ENCODE measurements at regions not wholly inside any gene's neighbourhood (a gene's known extent, or its start where the extent isn't known, plus 50 kb on each side); places are given as distances from the start of the nearest gene placed in this dataset.

DNA sequence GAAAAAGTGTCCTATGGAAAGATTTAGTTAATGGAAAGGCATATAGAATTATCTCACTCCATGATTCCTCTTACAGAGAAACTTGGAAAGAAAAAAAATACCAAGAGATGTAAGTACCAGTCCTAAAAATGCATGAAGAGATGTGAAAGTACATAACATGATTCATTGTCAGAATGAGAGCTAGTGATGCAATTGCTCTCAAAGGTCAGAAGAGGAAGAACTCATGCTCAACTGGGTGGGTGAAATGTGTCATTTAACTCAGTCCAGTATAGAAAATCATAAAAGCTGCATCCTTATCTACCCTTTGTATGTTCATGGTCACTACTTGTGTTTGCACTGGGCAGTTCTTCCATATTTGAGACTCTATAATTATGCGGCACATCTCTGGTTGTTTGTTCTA, 300.0 kb upstream of the PIK3C3 start:
- TF ChIP-seq, protein P1, sequence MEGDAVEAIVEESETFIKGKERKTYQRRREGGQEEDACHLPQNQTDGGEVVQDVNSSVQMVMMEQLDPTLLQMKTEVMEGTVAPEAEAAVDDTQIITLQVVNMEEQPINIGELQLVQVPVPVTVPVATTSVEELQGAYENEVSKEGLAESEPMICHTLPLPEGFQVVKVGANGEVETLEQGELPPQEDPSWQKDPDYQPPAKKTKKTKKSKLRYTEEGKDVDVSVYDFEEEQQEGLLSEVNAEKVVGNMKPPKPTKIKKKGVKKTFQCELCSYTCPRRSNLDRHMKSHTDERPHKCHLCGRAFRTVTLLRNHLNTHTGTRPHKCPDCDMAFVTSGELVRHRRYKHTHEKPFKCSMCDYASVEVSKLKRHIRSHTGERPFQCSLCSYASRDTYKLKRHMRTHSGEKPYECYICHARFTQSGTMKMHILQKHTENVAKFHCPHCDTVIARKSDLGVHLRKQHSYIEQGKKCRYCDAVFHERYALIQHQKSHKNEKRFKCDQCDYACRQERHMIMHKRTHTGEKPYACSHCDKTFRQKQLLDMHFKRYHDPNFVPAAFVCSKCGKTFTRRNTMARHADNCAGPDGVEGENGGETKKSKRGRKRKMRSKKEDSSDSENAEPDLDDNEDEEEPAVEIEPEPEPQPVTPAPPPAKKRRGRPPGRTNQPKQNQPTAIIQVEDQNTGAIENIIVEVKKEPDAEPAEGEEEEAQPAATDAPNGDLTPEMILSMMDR (IDR thresholded peaks at IDR 0.05) = no peak
- TF ChIP-seq POLR2A (IDR thresholded peaks at IDR 0.05) = no peak
